GM12878 (cell line): ENCODE measurements at regions not wholly inside any gene's neighbourhood (a gene's known extent, or its start where the extent isn't known, plus 50 kb on each side); places are given as distances from the start of the nearest gene placed in this dataset.

Experiments
- ATAC-seq: fragments of 200-7000 bp; cut with Tn5 transposase; 3 replicates; pipeline ENCODE4 v1.9.1; 2020; ENCODE audit warnings: mild to moderate bottlenecking, moderate library complexity
- BruUV-seq: library from RNA; stranded (reverse); fragments of 400-500 nt; replicated peaks from 2 replicates; lab custom pipeline; 2021; lab: Mats Ljungman, UMichigan
- CTCF ChIA-PET: fragments of 300-600 bp; sonication (Branson Sonifier 250); formaldehyde crosslinking; extraction: SDS; loops from one replicate; lab custom pipeline; 2021; ENCODE audit warnings: inconsistent platforms; lab: Yijun Ruan, JAX
- POLR2A ChIA-PET: fragments of 350-600 bp; formaldehyde crosslinking; extraction: SDS; loops from one replicate; lab custom pipeline; 2021; ENCODE audit warnings: inconsistent platforms; lab: Charles Lee
- RAD21 ChIA-PET: fragments of 300-600 bp; sonication (Branson Sonifier 250); formaldehyde crosslinking; loops from one replicate; lab custom pipeline; 2023; ENCODE audit warnings: antibody characterized with exemption; ENCODE audit not compliant: unreplicated experiment; lab: Charles Lee
- SMC1A ChIA-PET: fragments of 300-600 bp; sonication (Branson Sonifier 250); formaldehyde crosslinking; loops from one replicate; lab custom pipeline; 2023; ENCODE audit not compliant: unreplicated experiment, uncharacterized antibody; lab: Charles Lee
- DNase-seq: peaks from one replicate; pipeline ENCODE4 v3.0.0-alpha.2; 2011; ENCODE audit warnings: low read depth, low spot score
- FAIRE-seq: peaks from 3 replicates; lab custom pipeline; 2011; peaks lifted over from hg19 to GRCh38; lab: Jason Lieb, UNC
- H2AFZ ChIP-seq: 2 replicates; pipeline ENCODE4 v1.6.0; 2011; ENCODE audit warnings: low read depth, low read length, control low read depth; ENCODE audit not compliant: control insufficient read depth
- H3K27ac ChIP-seq: 2 replicates; pipeline ENCODE4 v1.5.1; 2011; ENCODE audit warnings: control low read depth; ENCODE audit not compliant: control insufficient read depth, insufficient read depth
- H3K27me3 ChIP-seq, 2 experiments: replicated peaks in 1 of 2; 2 replicates each; pipeline versions ENCODE4 v1.6.0 to v1.6.1; 2011; ENCODE audit warnings: low read length in 1 of 2; ENCODE audit not compliant: control insufficient read depth in 2 of 2, insufficient read depth in 2 of 2
- H3K36me3 ChIP-seq, 2 experiments: 2 replicates each; pipeline ENCODE4 v1.5.1; 2011; ENCODE audit warnings: low read length in 1 of 2; ENCODE audit not compliant: control insufficient read depth in 2 of 2, insufficient read depth in 2 of 2
- H3K4me1 ChIP-seq: 2 replicates; pipeline ENCODE4 v1.6.1; 2011; ENCODE audit warnings: mild to moderate bottlenecking, low read length, moderate library complexity, mixed read lengths; ENCODE audit not compliant: control insufficient read depth, insufficient read depth
- H3K4me2 ChIP-seq: 2 replicates; pipeline ENCODE4 v1.6.0; 2011; ENCODE audit warnings: control low read depth; ENCODE audit not compliant: control insufficient read depth, insufficient read depth
- H3K4me3 ChIP-seq: fragments of 200-600 bp; sonication (generic); 2 replicates; pipeline ENCODE4 v1.5.1; 2016
- H3K79me2 ChIP-seq: 2 replicates; pipeline ENCODE4 v1.6.0; 2011; ENCODE audit warnings: low read length; ENCODE audit not compliant: control insufficient read depth, insufficient read depth
- H3K9ac ChIP-seq: 2 replicates; pipeline ENCODE4 v1.8.0; 2011; ENCODE audit warnings: low read length, control low read depth, mixed read lengths; ENCODE audit not compliant: control insufficient read depth, insufficient read depth
- H3K9me3 ChIP-seq: replicated peaks from 3 replicates; pipeline ENCODE4 v1.5.1; 2011; ENCODE audit warnings: mild to moderate bottlenecking, low read length; ENCODE audit not compliant: control insufficient read depth, insufficient read depth
- H4K20me1 ChIP-seq: 2 replicates; pipeline ENCODE4 v1.6.0; 2011; ENCODE audit not compliant: control insufficient read depth, insufficient read depth
- MTA2 ChIP-seq: fragments of 450-650 bp; IDR thresholded peaks from 2 replicates; pipeline ENCODE4 v1.6.1; 2016; ENCODE audit warnings: low read depth, mild to moderate bottlenecking, moderate library complexity
- ZZZ3 ChIP-seq: IDR thresholded peaks from 2 replicates; pipeline ENCODE4 v1.6.1; 2011; ENCODE audit warnings: low read depth; ENCODE audit not compliant: control insufficient read depth, insufficient read length
- WGBS: methylation state at CpG from one replicate; pipeline ENCODE4 v1.1.6; 2016; ENCODE audit warnings: low lambda C conversion rate; ENCODE audit not compliant: insufficient replicate concordance, insufficient coverage; ENCODE audit errors: missing lambda C conversion rate; 5-methylcytosine and 5-hydroxymethylcytosine counted together
- in situ Hi-C: fragments of 300-500 bp; cut with MboI; formaldehyde crosslinking; loops from 9 replicates; pipeline ENCODE4 v1.14.3; 2018; ENCODE audit warnings: mixed read lengths
- intact Hi-C: fragments of 100-400 bp; cut with micrococcal nuclease; formaldehyde crosslinking; loops from one replicate; pipeline ENCODE4 v1.14.2; 2022; ENCODE audit not compliant: unreplicated experiment
- TF ChIP-seq, protein P1 (sequence below): fragments of 450-650 bp; IDR thresholded peaks from 2 replicates; pipeline ENCODE4 v1.6.1; 2017; ENCODE audit warnings: antibody characterized with exemption, mild to moderate bottlenecking, moderate library complexity

GRCh38 chr10:71086439-71087080, 125.8 kb upstream of the UNC5B start:
- SMC1A ChIA-PET: interaction anchor here (1.1 kb wide), 1 partner anchor 10 kb away, joined by 3 read pairs; no protein-coding TSS in a partner anchor
- no TSS peak for BruUV-seq
- CTCF ChIA-PET: interaction anchor here (1.5 kb wide), 1 partner anchor 11 kb away, joined by 3 read pairs; no protein-coding TSS in a partner anchor

More at GRCh38 chr10:71086439-71087080, 125.8 kb upstream of the UNC5B start:
- Histone ChIP-seq H3K27me3 (no peaks in the 10 kb centered on the region; a peak in 1 of 4 replicates), H3K9me3 (no peaks in the 10 kb centered on the region), H3K9ac (no peak overlapping the region), H3K4me1 (no peaks in the 10 kb centered on the region), H4K20me1 (no peaks in the 10 kb centered on the region), H3K36me3 (no peaks in the 10 kb centered on the region), H3K27ac (no peak overlapping the region), H3K79me2 (no peaks in the 10 kb centered on the region), H3K4me2 (no peak overlapping the region), H3K4me3 (no peak overlapping the region), H2AFZ (no peak overlapping the region)
- ATAC-seq: no peak
- intact Hi-C loops: no loop called here
- no peak for FAIRE-seq
- no peak for DNase-seq
- TF ChIP-seq ZZZ3: no peak
- no peak for TF ChIP-seq MTA2
- TF ChIP-seq, protein P1, sequence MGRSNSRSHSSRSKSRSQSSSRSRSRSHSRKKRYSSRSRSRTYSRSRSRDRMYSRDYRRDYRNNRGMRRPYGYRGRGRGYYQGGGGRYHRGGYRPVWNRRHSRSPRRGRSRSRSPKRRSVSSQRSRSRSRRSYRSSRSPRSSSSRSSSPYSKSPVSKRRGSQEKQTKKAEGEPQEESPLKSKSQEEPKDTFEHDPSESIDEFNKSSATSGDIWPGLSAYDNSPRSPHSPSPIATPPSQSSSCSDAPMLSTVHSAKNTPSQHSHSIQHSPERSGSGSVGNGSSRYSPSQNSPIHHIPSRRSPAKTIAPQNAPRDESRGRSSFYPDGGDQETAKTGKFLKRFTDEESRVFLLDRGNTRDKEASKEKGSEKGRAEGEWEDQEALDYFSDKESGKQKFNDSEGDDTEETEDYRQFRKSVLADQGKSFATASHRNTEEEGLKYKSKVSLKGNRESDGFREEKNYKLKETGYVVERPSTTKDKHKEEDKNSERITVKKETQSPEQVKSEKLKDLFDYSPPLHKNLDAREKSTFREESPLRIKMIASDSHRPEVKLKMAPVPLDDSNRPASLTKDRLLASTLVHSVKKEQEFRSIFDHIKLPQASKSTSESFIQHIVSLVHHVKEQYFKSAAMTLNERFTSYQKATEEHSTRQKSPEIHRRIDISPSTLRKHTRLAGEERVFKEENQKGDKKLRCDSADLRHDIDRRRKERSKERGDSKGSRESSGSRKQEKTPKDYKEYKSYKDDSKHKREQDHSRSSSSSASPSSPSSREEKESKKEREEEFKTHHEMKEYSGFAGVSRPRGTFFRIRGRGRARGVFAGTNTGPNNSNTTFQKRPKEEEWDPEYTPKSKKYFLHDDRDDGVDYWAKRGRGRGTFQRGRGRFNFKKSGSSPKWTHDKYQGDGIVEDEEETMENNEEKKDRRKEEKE: no peak
- POLR2A ChIA-PET: no interaction called here
- in situ Hi-C loops: no loop called here
- RAD21 ChIA-PET: no interaction called here
- WGBS: 17% methylated on average over 11 of the region's 11 CpGs
